Type B pancreatic cell (in vitro differentiated cells): ENCODE measurements at regions not wholly inside any gene's neighbourhood (a gene's known extent, or its start where the extent isn't known, plus 50 kb on each side); places are given as distances from the start of the nearest gene placed in this dataset.
A peak's percentile ranks its signal among the peaks of the same experiment; 100 is the strongest.

ENCODE experiments used
- DNase-seq: peaks from one replicate; pipeline ENCODE4 v3.0.0; 2021; ENCODE audit warnings: mixed read lengths; ENCODE audit not compliant: unreplicated experiment; ENCODE audit errors: extremely low spot score
- H3K27ac Mint-ChIP-seq: 2 replicates; pipeline ENCODE4 v1.8.0; 2021; ENCODE audit warnings: mild to moderate bottlenecking, mixed read lengths
- H3K27me3 Mint-ChIP-seq: 2 replicates; pipeline ENCODE4 v1.8.0; 2021; ENCODE audit warnings: mixed read lengths
- H3K36me3 Mint-ChIP-seq: 2 replicates; pipeline ENCODE4 v1.8.0; 2021; ENCODE audit warnings: mixed read lengths
- H3K4me1 Mint-ChIP-seq: one replicate; pipeline ENCODE4 v1.8.0; 2021; ENCODE audit warnings: mixed read lengths; ENCODE audit not compliant: unreplicated experiment
- H3K4me3 Mint-ChIP-seq: 2 replicates; pipeline ENCODE4 v1.8.0; 2021; ENCODE audit warnings: mild to moderate bottlenecking, mixed read lengths
- H3K9me3 Mint-ChIP-seq: 2 replicates; pipeline ENCODE4 v1.8.0; 2021; ENCODE audit warnings: mixed read lengths
- CTCF ChIP-seq: fragments of 200-600 bp; sonication (generic); conservative IDR thresholded peaks from 2 replicates; pipeline ENCODE4 v1.5.0; 2021; ENCODE audit warnings: antibody characterized with exemption, mild to moderate bottlenecking

- peaks cover 9% of the 10 kb centered on the region for H3K9me3 Mint-ChIP-seq
- no peak overlapping the region for H3K27ac Mint-ChIP-seq
- H3K36me3 Mint-ChIP-seq, result no peaks in the 10 kb centered on the region
- H3K4me1 Mint-ChIP-seq, result peaks cover 6% of the 10 kb centered on the region
- no peaks in the 10 kb centered on the region for H3K27me3 Mint-ChIP-seq
- no peak for DNase-seq
- H3K4me3 Mint-ChIP-seq, result no peak overlapping the region
- TF ChIP-seq CTCF, result no peak
Measured at GRCh38 chr2:150911766-150912280, 349.8 kb downstream of the RBM43 start.

- TF ChIP-seq CTCF, result peak; percentile 60
- peaks cover 6% of the 10 kb centered on the region for H3K4me1 Mint-ChIP-seq
- no peaks in the 10 kb centered on the region for H3K27me3 Mint-ChIP-seq
- no peak overlapping the region for H3K4me3 Mint-ChIP-seq
- H3K9me3 Mint-ChIP-seq, result peaks cover 4% of the 10 kb centered on the region
- no peak overlapping the region for H3K27ac Mint-ChIP-seq
- no peaks in the 10 kb centered on the region for H3K36me3 Mint-ChIP-seq
- DNase-seq, result no peak
Measured at GRCh38 chr2:150909613-150910012, 352.1 kb downstream of the RBM43 start.

GRCh38 chr2:150909090-150909489, 352.6 kb downstream of the RBM43 start:
- H3K27me3 Mint-ChIP-seq, result no peaks in the 10 kb centered on the region
- H3K9me3 Mint-ChIP-seq, result peaks cover 4% of the 10 kb centered on the region
- H3K36me3 Mint-ChIP-seq, result no peaks in the 10 kb centered on the region
- no peak for DNase-seq
- peaks cover 6% of the 10 kb centered on the region for H3K4me1 Mint-ChIP-seq
- no peak overlapping the region for H3K27ac Mint-ChIP-seq
- H3K4me3 Mint-ChIP-seq, result no peak overlapping the region
- no peak for TF ChIP-seq CTCF

GRCh38 chr2:150907466-150907865, 354.2 kb downstream of the RBM43 start:
- Mint-ChIP-seq H3K27ac (no peak overlapping the region), H3K9me3 (peaks cover 4% of the 10 kb centered on the region), H3K27me3 (no peaks in the 10 kb centered on the region), H3K4me3 (no peak overlapping the region), H3K4me1 (peaks cover 6% of the 10 kb centered on the region), H3K36me3 (no peaks in the 10 kb centered on the region)
- no peak for DNase-seq
- TF ChIP-seq CTCF, result no peak

GRCh38 chr2:150903461-150903860, 358.2 kb downstream of the RBM43 start:
- no peak overlapping the region for H3K4me3 Mint-ChIP-seq
- no peaks in the 10 kb centered on the region for H3K36me3 Mint-ChIP-seq
- H3K4me1 Mint-ChIP-seq, result no peaks in the 10 kb centered on the region
- H3K27me3 Mint-ChIP-seq, result no peaks in the 10 kb centered on the region
- peaks cover 11% of the 10 kb centered on the region for H3K9me3 Mint-ChIP-seq
- no peak overlapping the region for H3K27ac Mint-ChIP-seq
- no peak for DNase-seq
- no peak for TF ChIP-seq CTCF

GRCh38 chr2:150903055-150903454, 358.6 kb downstream of the RBM43 start:
- no peaks in the 10 kb centered on the region for H3K36me3 Mint-ChIP-seq
- no peak overlapping the region for H3K27ac Mint-ChIP-seq
- H3K27me3 Mint-ChIP-seq, result no peaks in the 10 kb centered on the region
- no peak for DNase-seq
- peaks cover 14% of the 10 kb centered on the region for H3K9me3 Mint-ChIP-seq
- no peak overlapping the region for H3K4me3 Mint-ChIP-seq
- no peak for TF ChIP-seq CTCF
- H3K4me1 Mint-ChIP-seq, result no peaks in the 10 kb centered on the region
